ENCODE measurements at regions not wholly inside any gene's neighbourhood (a gene's known extent, or its start where the extent isn't known, plus 50 kb on each side); places are given as distances from the start of the nearest gene placed in this dataset.
"Not testable (repeated sequence)": the region's sequence is repeated elsewhere in the genome, so short reads cannot be mapped to it uniquely, and the experiment has no call there.

DNA sequence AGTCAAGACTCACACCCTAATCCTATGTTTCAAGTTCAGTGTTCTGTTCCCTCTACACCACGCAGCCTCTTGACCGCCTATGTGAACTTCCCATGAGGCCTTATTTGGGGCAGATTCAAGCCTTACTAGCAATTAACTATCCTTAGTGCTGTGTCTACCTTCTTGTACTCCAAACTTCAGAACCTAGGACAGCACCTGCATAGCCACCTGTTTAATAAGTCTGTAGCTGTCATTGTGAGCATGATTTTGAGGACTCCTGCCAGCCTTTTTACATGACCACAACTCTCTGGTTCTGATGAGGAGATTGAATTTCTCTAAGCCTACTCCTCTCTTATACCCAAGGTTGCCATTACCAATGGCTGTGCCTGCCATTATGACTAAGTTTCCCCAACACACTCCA, 50.8 kb upstream of the PCSK1 start:
- ATAC-seq (no peak), DNase-seq (ENCODE audit: missing footprints) (no peak)
- intact Hi-C loops (cut with DNase I): no loop called here

DNA sequence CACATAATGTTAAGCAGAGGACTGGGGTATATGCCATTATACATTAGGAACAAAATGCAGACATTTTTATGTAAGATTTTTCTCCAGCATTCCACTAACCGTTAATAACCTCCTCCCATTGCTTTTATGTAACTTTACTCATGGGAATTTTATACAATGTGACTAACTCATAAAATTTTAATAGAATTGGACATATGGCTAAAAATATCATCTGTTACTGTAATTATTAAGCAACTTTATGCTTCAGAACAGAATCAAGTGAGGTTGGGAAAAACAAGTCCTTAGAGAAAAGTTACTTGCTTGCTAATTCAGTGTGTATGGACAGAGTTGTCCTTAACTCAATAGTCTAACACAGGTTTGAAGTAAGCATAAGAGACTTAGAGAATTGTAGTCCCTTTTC, 54.8 kb upstream of the PCSK1 start:
- ATAC-seq (no peak), DNase-seq (ENCODE audit: missing footprints) (no peak)
- intact Hi-C loops (cut with DNase I): no loop called here

DNA sequence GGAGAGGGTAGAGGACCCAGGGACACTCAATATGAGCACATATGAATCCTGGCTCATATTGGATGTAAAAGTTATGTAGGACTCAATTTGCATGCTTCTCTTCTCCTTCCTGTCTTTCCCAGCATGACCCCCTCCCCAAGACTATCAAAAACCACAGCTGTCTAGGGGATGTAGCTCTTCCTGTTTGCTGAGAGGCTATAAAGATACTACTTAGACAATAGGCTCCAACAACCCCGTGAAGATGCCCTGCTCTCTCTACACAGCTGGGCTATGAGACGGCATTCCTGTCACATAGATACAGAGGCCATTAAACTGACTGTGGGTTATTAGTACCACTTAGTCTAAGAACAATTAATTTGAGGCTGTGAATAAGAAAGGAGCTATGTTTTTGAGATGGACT, 56.5 kb upstream of the PCSK1 start:
- intact Hi-C loops (cut with DNase I): no loop called here
- no peak for DNase-seq (ENCODE audit: missing footprints)
- no peak for ATAC-seq

DNA sequence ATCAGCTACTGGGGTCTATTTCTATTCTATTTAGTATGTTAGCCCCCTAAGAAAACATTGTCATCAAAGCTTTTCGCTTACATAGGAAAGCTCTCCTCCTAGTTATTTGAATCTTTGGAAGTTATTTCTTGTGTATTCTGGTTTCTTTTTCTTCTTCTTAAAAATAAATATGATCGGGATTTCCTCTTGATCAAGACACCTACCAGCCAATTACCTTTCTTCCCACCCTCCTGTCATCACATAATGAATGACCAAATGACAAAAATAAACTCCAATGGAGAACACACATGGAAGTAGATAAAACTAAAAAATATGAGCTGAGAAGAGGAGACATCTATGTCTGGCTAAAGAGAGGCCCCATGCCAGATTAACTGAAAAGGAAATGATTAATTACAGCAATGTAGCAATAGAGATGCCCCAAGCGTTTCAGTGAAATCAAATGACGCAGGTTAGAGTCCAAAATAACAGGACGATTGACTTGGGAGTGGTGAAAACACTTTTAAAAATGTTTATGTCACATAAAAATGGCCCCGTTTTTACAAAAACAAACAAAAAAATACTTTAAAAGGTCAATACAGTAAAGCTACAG, 59.5 kb upstream of the PCSK1 start:
- intact Hi-C loops (cut with DNase I): no loop called here
- ATAC-seq (no peak), DNase-seq (ENCODE audit: missing footprints) (no peak)

DNA sequence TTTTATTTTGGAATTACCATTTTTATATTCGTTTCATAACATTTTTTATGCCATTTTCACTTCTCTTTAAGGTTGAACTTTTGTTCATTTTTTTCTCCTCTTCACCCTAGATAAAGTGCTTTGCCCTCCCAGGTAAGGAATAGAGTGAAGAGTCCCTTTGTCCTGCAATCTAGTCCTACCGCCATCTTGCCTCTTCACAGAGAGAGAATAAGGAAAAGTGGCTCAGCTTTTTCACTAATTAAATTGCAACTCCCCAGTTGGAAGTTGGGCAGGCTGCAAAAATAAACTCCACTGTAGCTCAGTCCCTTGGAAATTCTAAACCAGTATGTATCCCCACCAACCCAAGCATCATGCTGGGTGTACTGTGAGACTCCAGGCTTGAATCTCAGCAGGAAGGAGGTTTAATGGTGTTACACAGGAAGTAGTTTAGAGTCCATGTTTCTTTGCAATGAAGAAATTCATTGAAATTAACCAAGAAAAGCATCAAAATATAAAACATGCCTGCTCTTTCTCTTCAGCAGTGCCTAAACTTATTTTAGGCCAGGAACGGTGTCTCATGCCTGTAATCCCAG, 60.3 kb upstream of the PCSK1 start:
- ATAC-seq: no peak
- intact Hi-C loops (cut with DNase I): no loop called here

DNA sequence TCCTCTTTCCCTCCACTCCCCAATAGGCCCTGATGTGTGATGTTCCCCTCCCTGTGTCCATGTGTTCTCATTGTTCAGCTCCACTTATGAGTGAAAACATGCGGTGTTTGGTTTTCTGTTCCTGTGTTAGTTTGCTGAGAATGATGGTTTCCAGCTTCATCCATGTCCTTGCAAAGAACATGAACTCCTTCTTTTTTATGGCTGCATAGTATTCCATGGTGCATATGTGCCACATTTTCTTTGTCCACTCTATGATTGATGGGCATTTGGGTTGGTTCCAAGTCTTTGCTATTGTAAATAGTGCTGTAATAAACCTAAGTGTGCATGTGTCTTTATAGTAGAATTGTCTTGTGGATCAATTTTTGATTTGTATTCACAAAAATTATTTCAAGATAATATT, 62.4 kb upstream of the PCSK1 start:
- DNase-seq (ENCODE audit: missing footprints); ATAC-seq; intact Hi-C loops (cut with DNase I): not testable (repeated sequence)

More for the DNA sequence above, 60.3 kb upstream of the PCSK1 start:
- no peak for DNase-seq (ENCODE audit: missing footprints)

DNA sequence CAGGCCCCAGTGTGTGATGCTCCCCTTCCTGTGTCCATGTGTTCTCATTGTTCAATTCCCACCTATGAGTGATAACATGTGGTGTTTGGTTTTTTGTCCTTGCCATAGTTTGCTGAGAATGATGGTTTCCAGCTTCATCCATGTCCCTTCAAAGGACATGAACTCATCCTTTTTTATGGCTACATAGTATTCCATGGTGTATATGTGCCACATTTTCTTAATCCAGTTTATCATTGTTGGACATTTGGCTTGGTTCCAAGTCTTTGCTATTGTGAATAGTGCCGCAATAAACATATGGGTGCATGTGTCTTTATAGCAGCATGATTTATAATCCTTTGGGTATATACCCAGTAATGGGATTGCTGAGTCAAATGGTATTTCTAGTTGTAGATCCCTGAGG, 64.0 kb upstream of the PCSK1 start:
- ATAC-seq; intact Hi-C loops (cut with DNase I); DNase-seq (ENCODE audit: missing footprints): not testable (repeated sequence)

DNA sequence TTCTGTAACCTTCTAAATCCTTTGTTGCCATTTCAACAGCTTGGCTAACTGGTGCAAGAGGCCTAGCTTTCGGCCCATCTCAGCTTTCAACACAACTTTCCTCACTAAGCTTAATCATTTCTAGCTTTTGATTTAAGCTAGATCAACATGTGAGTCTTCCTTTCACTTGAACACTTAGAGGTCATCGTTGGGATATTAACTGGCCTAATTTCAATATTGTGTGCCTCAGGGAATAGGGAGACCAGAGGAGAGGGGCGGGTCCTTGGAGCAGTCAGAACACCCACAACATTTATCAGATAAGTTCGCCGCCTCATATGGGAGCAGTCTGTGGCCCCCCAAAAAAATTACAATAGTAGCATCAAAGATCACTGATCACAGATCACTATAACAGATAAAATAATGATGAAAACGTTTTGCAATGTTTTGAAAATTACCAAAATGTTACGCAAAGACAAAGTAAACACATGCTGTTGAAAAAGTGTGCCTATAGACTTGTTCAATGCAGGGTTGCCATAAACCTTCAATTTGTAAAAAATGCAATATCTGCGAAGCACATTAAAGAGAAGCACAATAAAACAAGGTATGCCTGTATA, 66.8 kb upstream of the PCSK1 start:
- no peak for DNase-seq (ENCODE audit: missing footprints)
- no peak for ATAC-seq
- intact Hi-C loops (cut with DNase I): no loop called here

DNA sequence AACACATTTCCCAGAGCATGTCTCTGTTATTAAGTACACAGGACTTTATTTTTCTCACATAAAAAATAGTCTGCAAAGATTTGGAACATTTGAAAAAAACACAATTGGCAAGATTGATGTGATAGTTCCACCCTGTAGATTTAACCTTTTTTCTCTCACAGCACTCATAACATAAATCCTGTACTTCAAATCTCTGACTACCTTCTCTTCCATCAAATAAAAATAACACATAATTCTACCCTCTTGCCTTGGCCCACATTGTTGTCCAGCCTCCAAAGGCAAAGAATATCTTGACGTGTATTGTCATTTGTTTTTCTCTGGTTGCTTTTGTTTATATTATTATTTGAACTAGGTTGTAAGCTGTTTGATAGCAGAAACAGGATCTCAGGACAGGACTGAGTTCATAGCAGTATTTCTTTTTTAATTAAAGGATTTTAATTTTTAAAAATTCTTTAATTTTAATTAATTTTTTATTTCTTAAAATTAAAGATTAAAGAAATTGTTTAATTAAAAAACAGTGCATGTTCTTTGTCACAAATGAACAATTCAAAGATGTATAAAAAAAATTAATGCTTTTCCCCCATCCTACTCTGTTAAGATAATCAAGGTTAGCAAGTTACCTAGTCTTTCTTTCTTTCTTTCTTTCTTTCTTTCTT, 69.1 kb upstream of the PCSK1 start:
- DNase-seq (ENCODE audit: missing footprints) (no peak), ATAC-seq (no peak)
- intact Hi-C loops (cut with DNase I): no loop called here

DNA sequence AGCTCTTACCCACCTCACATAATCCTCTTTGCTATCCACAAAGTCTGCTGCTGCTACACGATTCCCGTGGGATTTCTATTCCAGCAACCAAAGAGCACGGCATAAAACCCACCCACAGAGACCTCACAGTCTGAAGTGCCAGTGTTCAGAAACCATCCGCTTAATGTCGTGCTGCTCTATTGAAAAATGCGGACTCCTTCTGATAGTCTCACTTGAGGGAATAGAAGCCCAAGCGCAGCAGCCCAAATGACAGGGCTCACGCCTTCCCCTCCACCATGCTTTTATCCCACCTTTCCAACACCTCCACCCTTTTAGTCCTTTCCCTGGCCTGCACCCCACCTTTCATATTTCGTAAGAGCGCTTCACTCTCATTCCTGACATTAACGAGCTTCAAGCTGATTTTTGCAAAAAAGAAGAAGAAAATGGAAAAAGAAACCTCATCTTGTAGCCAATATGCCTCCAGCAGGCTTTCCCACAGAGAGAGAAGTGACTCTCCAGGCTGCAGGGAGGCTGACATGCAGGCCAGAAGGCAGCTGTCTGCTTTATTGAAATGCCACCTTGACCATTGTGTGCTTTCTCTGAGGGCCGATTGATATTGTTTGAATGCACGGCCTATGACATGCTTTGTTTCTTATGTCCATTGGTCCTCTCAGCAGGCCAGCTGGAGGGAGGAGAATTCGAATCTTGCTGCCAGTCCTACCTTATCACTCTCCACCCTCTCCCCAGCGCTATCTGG, 70.6 kb upstream of the PCSK1 start:
- intact Hi-C loops (cut with DNase I): no loop called here
- DNase-seq (ENCODE audit: missing footprints) (no peak), ATAC-seq (no peak)

DNA sequence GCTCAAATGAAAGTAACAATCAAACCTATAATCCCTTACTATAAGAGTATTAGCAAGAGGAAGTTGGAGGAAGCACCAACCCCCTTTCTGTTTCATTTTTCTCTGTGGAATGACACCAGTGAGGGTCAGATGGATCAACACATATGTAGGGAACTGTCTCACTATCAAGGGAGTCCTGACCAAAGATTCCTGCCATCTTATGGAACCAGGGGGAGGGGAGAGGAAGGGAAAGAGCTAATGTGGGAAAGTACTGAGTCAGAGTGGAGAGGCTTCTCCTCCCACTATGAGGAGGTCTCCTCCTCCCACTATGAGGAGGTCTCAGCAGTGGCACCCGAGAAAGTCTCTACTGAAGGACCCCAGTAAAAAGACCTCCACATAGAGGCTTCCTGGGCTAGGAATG, 73.3 kb upstream of the PCSK1 start:
- DNase-seq (ENCODE audit: missing footprints) (no peak), ATAC-seq (no peak)
- intact Hi-C loops (cut with DNase I): no loop called here

DNA sequence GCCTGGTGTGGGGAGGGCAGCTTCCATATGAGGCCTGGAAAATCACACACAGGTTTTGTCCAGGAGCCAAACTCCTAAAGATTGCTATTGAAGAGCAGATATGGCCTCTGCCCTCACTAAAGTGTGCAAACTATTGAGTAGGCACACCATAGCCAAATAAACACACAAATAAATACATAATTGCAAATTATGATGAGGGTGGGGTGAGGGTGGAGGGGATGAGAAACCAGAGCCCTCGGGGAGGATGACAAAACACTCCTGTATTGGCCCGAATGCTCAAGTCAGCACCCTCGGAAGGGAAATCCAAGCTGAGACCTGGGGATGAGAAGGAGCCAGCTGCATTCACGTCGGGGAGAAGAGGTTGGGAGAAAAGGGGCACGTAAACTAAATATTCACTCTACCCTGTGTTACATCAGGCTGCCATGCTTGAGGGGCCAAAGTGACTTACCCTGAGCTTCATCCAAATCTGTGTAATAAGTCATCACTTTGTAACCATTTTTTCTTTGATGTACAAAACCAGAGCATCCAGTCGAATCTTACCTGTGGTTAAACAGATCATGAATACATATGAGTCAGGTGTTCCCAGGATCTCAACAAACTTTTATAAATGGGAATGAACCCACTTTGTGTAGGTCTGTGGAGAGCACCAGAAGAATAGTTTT, 73.9 kb upstream of the PCSK1 start:
- no peak for ATAC-seq
- intact Hi-C loops (cut with DNase I): no loop called here

DNA sequence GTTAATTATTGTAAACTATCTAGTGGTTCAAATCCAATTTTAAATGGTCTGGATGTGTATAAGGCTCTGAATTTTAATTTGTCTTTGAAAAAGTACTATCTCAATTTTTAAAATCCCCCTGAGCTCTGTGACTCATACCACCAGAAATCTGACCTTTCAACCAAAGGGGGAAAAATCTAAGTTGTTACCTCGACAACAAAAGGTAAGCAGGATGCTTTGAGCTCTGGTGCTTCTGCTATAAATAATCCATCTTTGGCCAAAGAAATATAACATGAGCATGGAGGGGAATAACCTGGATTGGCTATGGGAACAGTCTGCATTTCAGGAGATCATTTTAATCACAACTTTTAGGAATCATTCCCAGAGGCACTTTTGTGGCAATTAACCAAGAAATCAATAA, 76.3 kb upstream of the PCSK1 start:
- intact Hi-C loops (cut with DNase I): no loop called here
- no peak for DNase-seq (ENCODE audit: missing footprints)
- no peak for ATAC-seq

More for the DNA sequence above, 73.9 kb upstream of the PCSK1 start:
- no peak for DNase-seq (ENCODE audit: missing footprints)

DNA sequence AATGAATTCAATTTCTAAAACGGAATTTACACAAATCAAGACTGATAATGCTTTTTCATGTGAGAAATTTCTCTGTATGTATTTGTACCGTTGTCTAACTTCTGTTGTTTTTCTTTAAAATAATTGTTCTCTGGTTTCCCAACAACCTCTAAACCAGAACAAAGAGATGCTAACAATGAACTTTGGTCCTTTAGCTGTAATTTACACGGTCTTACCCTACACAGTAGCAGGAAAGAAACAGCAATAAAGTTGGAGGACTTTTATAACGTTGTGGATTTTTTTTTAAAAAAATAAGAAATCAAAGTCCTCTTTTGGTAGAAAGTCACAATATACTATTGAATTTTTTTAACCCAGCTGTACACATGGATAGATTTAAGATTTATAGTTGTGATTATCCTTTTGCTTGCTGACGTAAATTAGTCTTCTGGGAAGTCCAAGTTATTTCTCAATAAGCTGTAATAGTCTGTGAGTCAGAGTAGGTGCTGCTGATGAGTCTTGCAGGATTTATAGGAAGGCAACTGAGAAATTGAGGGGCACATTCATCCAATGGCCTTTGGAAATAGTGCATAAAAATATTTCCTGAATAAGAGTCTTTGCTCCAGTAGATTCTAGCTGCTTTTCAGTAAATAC, 76.8 kb upstream of the PCSK1 start:
- intact Hi-C loops (cut with DNase I): no loop called here
- DNase-seq (ENCODE audit: missing footprints): no peak
- no peak for ATAC-seq

DNA sequence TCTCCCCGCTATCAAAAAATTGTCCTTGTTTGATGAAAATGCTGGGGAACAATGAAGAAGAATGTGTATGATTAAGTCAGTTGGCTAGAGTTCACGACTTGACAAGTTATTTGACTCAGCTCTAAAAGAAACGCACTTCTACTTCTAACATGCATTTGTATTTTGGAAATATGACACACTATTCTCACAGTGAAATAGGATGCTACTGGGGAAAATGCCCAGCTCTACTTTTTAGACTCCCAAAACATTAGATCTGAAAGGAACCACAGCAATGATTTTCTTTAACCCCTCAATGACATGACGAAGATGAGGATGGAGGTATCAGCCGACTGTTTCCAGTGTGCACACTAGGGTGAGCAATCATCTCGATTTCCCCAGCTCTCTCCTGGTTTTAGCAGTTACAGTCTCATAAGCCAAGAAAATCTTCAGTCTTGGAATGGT, 83.6 kb upstream of the PCSK1 start:
- intact Hi-C loops (cut with DNase I): no loop called here
- ATAC-seq: no peak

DNA sequence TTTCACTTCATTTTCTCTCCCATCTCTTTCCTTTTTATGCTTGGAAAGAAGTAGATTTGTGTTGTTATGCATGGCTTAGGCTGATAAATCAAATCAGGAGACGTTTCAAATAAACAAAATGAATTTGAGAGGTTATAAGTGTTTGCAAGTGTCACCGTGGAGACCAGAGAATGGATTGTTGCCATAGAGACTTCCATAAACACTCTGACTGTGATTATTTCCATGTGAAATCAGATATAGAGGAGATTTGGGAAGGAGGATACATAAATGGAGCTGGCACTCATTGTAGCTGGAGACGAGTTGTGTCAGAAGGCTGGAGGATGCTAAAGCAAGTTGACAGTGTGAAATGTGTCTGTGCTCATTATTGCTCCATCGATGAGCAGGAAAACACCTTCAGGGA, 84.2 kb upstream of the PCSK1 start:
- DNase-seq (ENCODE audit: missing footprints) (no peak), ATAC-seq (no peak)

More for the DNA sequence above, 83.6 kb upstream of the PCSK1 start:
- no peak for DNase-seq (ENCODE audit: missing footprints)

DNA sequence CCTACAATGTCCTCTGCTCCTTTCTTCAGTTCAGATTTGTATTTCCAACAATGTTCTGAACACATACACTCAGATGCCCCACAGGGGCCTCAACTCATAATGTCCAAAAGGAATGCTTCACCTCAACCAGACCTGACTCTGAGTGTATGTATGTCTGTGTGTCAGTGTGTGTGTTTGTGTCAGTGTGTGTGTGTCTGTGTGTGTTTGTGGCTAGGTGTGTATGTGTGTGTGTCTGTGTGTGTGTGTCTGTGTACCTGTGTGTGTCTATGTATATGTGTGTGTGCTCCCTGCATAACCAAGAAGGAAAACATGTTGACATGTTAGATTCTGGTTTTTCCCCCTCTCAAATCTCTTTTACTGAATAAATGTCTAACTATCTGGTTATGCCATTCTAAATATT, 87.3 kb upstream of the PCSK1 start:
- intact Hi-C loops (cut with DNase I): no loop called here
- ATAC-seq (no peak), DNase-seq (ENCODE audit: missing footprints) (no peak)

More for the DNA sequence above, 84.2 kb upstream of the PCSK1 start:
- intact Hi-C loops (cut with DNase I): no loop called here

DNA sequence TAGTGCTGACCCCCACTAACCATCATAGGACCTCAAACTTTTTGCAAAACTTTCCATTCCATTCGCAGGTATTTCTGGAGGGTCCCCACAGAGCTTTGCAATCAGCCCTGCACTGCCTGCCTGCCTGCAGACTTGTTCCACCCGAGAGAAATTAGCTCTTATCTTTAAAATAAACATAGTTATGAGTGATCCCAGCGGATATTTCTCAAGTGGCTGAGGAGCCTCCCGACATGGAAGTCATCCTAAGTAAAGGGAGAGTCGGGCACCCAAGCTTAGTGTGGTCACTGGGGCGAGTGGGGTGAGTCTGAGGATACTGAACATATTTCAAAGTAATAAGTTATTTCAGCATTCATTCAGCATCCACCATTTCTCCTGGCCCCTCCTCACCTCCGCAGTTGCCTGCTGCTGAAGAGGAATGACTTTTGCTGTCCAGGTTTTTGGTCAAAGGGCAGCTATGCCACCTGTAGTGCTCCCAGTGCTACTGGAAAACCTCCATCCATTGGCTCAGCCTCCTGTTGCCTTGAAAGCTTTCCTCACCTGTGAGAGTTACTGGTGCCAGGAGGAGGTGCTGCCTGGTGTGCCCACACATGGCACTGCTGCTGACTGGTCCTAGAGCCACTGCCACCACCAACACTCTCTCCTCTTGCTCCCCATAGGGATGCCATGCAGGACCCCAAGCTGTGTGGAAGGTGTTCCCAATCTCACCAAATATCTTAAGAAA, 89.7 kb upstream of the PCSK1 start:
- DNase-seq (ENCODE audit: missing footprints) (no peak), ATAC-seq (no peak)
- intact Hi-C loops (cut with DNase I): no loop called here
